ENCODE measurements at regions not wholly inside any gene's neighbourhood (a gene's known extent, or its start where the extent isn't known, plus 50 kb on each side); places are given as distances from the start of the nearest gene placed in this dataset. TPM values are rescaled to one million over a fixed set of nuclear protein-coding genes. Genes with fewer than 3 reads are reported as not detected.
"Not testable (repeated sequence)": the region's sequence is repeated elsewhere in the genome, so short reads cannot be mapped to it uniquely, and the experiment has no call there.

DNA sequence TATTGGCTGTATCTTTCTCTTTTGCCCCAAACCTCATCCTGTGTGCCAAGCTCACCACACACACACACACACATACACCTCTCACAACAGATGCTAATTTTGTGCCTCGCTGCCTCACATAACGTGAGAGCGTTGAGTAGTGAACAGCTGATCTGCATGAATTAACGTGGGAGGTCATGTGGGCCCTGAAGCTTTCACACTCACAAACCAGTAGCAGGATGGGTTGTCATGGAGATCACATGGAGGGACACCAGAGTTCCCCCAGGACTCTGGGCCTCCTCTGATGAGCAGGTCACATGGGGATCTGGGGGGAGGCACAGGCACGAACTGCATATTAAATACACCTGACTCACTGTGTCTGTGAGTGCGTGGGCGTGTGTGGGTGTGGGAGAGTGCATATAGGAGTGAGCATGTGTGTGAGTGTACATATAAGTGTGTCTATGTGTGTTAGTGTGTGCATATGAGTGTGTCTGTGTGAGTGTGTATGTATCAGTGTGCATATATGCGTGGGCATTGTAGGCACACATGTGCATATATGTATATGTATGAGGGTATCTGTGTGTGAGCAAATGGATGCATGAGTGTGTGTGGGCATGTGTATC is 62.7 kb upstream of the SULF2 start:
- DNase-seq (ENCODE audit: low read depth): no peak
- no peak overlapping the region for H3K4me3 ChIP-seq (ENCODE audit: low read depth, low read length)
- TF ChIP-seq, protein P1, sequence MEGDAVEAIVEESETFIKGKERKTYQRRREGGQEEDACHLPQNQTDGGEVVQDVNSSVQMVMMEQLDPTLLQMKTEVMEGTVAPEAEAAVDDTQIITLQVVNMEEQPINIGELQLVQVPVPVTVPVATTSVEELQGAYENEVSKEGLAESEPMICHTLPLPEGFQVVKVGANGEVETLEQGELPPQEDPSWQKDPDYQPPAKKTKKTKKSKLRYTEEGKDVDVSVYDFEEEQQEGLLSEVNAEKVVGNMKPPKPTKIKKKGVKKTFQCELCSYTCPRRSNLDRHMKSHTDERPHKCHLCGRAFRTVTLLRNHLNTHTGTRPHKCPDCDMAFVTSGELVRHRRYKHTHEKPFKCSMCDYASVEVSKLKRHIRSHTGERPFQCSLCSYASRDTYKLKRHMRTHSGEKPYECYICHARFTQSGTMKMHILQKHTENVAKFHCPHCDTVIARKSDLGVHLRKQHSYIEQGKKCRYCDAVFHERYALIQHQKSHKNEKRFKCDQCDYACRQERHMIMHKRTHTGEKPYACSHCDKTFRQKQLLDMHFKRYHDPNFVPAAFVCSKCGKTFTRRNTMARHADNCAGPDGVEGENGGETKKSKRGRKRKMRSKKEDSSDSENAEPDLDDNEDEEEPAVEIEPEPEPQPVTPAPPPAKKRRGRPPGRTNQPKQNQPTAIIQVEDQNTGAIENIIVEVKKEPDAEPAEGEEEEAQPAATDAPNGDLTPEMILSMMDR (IDR thresholded peaks at IDR 0.05; ENCODE audit: insufficient read depth, low read length): no peak

DNA sequence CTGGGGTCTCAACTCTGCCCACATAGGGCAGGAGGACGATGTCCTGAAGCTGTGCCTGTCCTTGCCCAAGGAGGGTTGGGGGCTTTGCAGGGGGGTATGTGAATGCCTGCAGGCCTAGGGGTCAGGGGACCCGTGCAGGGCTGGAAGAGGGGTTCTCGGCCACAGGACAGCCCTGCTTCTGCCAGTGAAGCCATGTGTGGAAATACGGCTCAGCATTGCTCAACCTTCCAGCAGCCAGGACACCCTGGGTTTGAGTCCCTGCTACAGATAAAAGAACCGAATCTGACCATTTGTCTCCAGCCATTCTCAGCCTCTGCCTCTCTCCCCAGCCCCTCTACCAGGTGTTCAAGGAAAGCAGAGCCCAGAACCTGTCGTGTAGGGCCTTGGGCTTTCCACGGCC is 61.9 kb upstream of the SULF2 start:
- not testable (repeated sequence) for DNase-seq (ENCODE audit: low read depth)

DNA sequence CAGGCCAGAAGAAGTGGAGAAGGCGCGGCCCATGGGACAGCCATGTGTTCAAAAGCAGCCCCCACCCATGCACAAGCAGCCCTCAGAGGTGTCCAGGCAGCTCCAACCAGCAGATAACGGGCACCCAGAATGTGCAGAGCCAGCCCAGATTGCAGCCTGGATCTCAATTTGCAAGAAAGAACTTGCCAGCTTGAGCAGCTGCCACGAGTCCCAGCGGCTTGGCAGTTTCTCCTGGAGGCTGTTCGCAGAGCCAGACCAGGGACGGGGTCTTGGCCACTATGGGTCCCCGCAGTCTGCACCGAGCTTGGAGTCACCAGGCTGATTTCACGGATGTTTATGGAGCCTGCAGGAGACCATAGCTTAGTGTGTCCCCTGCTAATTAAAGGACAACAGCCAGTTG is 61.4 kb upstream of the SULF2 start:
- not testable (repeated sequence) for H3K4me3 ChIP-seq (ENCODE audit: low read depth, low read length); DNase-seq (ENCODE audit: low read depth)

More for the DNA sequence above, 61.9 kb upstream of the SULF2 start:
- H3K4me3 ChIP-seq (ENCODE audit: low read depth, low read length): not testable (repeated sequence)

DNA sequence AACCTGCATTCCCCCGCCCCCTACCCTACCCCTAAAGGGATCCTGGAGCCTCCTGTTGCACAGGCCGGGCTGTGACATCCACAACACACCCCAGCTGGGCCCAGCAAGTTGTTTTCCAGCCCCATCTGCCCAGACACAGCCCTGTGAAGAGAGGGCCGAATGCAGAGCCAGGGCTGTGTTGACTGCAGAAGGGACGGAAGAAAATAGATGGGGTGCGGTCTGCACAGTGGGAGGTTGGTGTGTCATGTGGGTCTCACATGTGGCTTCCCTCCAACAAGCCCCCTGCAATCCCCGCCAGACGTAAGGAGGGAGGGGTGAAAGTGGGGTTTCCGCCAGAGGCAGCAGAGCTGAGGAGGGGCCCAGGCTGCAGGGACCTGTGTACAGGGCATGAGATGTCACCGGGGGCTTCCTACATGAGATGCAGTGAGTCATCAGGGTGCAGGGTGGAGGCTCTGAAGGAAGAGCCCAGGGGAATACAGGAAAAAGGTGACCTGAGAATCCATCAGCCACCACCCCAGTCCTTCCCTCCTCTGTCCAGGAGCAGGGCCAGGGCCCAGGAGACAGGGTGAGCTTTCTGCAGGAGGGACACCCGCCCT is 60.2 kb upstream of the SULF2 start:
- DNase-seq (ENCODE audit: low read depth); H3K4me3 ChIP-seq (ENCODE audit: low read depth, low read length): not testable (repeated sequence)

DNA sequence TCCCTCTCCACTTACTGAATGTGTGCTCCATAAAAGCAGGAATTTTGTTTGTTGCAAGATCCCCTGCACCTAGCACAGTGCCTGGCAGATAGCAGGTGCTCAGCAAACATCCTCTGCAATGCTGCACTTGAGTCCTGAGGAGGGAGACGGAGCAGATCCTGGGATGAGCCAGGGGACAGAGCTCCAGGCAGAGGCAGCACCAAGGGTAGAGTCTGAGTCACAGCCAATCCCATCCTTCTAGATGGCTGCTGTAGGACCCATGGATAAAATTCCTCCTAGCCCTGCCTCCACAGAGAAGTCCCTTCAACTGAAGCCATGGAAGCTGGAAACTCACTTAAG is 59.3 kb upstream of the SULF2 start:
- not testable (repeated sequence) for DNase-seq (ENCODE audit: low read depth); H3K4me3 ChIP-seq (ENCODE audit: low read depth, low read length)

DNA sequence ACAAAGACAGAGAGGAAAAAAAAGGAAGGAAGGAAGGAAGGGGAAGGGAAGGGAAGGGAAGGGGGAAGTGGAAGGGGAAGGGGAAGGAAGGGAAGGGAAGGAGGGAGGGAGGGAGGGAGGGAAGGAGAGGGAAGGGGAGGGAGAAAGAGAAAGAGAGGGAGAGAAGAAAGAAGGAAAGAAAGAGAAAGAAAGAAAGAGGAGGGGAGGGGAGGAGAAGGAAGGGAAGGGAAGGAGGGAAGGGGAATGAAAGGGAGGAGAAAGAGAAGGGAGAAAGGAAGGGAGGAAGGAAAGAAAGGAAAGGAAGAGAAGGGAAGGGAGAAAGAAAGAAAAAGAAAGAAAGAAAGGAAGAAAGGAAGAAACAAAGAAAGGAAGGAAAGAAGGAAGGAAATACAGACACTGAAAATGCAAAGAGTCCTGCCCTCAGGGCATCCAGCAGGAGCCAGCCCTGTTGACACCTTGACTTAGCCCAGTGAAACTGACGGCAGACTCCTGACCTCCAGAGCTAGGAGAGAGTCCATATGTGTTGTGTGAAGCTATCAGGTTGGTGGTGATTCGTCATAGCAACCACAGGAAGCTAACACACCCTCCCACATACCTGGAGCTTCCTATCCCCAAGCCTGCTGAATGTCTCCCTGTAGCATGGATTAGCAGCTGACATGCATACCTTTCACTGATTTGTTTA is 58.7 kb upstream of the SULF2 start:
- no peak for DNase-seq (ENCODE audit: low read depth)
- TF ChIP-seq, protein P1 (IDR thresholded peaks at IDR 0.05; ENCODE audit: insufficient read depth, low read length): no peak
- H3K4me3 ChIP-seq (ENCODE audit: low read depth, low read length): no peak overlapping the region

DNA sequence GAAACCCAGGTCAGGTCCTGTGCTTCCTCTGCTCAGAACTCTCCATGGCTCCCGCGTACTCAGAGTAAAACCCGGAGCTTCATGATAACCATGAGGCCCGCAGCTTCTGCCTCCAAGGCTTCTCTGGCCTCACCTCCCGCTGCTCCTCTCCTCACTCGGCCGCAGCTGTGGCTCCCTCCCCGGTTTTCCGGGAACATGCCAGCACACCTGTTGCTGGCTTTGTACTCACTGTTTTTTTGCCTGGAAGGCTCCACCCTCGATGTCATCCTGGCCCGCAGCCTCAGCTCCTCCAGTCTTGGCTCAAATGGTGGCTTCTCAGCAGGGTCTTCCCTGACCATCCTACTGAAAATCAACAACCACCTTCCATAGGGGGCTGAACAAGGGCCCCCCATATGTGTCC is 57.7 kb upstream of the SULF2 start:
- DNase-seq (ENCODE audit: low read depth): not testable (repeated sequence)

DNA sequence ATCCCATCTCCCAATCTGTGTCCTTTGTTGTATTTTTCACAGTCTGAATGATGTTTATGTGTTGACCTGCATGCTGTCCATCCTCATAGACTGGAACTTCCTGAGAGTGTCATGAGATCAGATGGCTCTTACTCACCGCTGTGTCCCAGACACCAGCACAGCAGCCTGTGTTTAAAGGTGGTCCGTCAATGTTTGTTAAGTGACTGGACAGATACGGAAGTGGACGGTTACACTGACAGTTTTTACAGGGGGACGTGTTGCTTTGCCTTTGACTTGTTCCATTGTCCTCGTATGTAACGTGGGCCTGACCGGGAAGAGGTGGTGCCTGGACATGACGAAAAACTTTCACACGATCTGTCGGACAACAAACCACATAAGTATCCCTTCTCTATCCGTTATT is 56.7 kb upstream of the SULF2 start:
- not testable (repeated sequence) for DNase-seq (ENCODE audit: low read depth); H3K4me3 ChIP-seq (ENCODE audit: low read depth, low read length)

More for the DNA sequence above, 57.7 kb upstream of the SULF2 start:
- H3K4me3 ChIP-seq (ENCODE audit: low read depth, low read length): not testable (repeated sequence)

DNA sequence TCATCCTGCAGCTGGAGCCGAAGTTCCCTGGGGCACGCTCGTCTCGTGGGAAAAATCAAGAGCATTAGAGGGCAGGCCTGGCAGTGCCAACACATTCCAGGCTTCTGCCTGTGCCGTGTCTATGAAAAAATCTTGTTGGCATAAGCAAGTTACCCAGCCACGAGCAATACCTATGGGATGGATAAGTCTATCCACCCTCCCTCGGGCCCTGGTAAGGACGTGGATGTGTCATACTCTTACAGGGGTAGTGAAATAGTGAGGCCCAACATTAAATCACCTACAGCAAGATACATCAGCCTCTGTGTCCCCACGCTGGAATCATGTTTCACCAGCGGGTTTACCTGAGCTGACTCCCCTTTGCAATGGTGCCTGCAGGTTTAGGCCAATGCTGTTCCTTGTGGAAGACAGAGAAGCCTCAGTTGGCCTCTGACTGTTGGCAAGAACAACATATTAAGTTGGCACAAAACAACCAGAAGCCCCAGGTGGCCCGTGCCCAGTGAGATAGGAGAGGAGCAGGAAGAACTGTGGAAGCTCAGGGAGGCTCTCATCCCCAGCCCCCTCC is 51.1 kb upstream of the SULF2 start:
- not testable (repeated sequence) for DNase-seq (ENCODE audit: low read depth); H3K4me3 ChIP-seq (ENCODE audit: low read depth, low read length)

Small RNA genes in the stretch of these regions (small RNA-seq; reads per million reads assigned to genes)
- gene RNA5SP486 (not detected), gene RNU7-144P (not detected), gene RNU7-92P (not detected)
